Cardiac fibroblast (primary cell): ENCODE measurements at regions not wholly inside any gene's neighbourhood (a gene's known extent, or its start where the extent isn't known, plus 50 kb on each side); places are given as distances from the start of the nearest gene placed in this dataset.

Source experiments
- DNase-seq, 2 donors: peaks; one replicate each; pipeline versions ENCODE4 v3.0.0 to v3.0.0-alpha.2; 2010; ENCODE audit warnings: low read depth in 2 of 2
- H3K4me3 ChIP-seq, 2 donors: replicated peaks in 1 of 2; 1 replicate in 1 of 2; 2 replicates in 1 of 2; pipeline ENCODE4 v1.5.1; 2011; ENCODE audit warnings: low read depth in 2 of 2, low read length in 2 of 2, mild to moderate bottlenecking in 2 of 2, moderate library complexity in 1 of 2
- CTCF ChIP-seq: IDR thresholded peaks from one replicate; pipeline ENCODE4 v1.5.1; 2011; ENCODE audit warnings: low read depth, mild to moderate bottlenecking, low read length, inconsistent platforms

GRCh38 chr5:142378737-142379634 lies 54.2 kb upstream of the SPRY4 start:
- no peak for DNase-seq
- no peak overlapping the region for H3K4me3 ChIP-seq
- TF ChIP-seq CTCF = no peak

GRCh38 chr5:142375944-142376411 lies 51.2 kb upstream of the SPRY4 start:
- no peak overlapping the region for H3K4me3 ChIP-seq
- DNase-seq = no peak
- no peak for TF ChIP-seq CTCF
